NCI-H2227 treated with DMSO at 0.1 percent for 48 hours (cell line): ENCODE measurements at regions not wholly inside any gene's neighbourhood (a gene's known extent, or its start where the extent isn't known, plus 50 kb on each side); places are given as distances from the start of the nearest gene placed in this dataset.

ENCODE experiments used
- DNase-seq: peaks from one replicate; lab custom pipeline; 2025; lab: John Stamatoyannopoulos, UW

DNA sequence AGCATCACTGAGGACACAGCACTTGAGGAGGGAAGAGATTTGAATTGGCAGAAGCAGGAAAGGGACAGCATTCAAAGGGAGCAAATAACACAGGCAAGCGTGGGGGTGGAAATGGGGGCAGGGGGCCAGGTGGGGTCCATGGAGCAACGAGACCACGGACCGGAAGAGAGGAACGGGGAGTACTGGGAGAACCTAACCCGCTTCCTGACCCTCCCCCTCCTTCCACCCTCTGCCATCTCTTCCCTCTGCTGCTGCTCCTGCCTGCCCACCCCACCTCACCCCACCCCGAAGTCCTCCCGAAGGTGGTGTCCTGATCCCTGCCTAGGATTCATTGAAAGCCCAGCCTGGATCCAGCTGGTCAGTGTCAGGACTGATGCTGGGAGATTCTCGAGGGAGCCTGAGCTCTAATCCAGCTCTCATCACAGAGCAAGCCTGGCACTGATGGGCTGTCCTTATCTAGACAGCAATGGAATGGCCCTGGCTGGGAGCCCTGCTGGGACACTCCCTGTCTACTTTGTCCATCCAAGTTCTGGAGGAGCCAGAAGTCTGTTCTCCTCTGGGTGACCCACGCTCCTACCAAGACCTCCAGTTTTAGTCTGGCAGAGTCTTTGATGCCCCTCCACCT lies 105.0 kb downstream of the TRIM29 start:
- DNase-seq = no peak

DNA sequence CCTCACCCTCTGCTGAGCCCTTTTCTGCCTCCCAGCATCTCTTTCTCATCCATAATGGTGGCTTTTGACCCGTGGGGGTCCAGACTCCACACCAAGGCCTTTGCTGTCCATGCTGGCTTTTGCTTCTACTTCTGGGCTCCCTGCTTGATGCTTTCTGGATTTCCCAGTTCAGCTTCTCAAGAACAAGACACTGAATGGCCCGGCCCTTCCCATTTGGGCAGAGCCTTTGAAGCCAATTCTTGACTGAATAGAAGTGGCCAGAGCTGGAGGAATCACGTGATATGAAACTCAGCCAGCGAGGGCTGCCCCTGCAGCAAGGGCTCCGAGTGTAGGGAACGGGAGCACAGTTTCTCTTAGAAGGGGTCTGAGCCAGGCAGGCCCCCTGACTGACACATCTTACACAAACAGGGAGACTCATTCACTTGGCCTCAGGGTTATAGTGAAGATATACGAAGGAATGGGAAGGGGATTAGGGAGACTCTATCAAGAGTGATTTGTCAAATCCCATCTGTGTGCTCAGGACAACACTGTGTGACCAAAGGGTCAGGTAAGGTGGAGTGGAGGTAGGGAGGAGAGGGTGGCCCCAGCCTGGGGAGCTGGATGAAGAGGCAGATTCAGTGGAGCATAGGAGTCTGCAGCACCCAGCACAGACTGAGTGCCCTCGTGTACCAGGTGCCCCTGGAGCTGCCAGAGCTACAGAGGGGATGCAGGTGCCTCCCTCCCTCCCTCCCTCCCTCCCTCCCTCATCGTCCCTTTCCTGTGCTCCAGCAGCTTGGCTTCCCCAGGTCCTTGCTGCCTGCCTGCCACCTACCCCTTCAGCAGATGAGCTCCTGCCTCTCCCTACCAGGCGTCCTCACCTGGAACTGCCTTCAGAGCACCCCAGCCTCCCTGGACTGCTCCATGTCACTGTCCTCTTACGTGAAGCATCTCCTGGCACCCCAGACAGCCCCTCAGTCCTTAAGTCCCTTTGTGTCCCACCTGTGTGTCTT lies 106.0 kb downstream of the TRIM29 start:
- no peak for DNase-seq

GRCh38 chr11:120031156-120031555 lies 106.8 kb downstream of the TRIM29 start:
- DNase-seq = no peak

- no peak for DNase-seq
Observed at GRCh38 chr11:120030411-120030810, 107.5 kb downstream of the TRIM29 start.

- no peak for DNase-seq
Observed at GRCh38 chr11:120029321-120029720, 108.6 kb downstream of the TRIM29 start.

DNA sequence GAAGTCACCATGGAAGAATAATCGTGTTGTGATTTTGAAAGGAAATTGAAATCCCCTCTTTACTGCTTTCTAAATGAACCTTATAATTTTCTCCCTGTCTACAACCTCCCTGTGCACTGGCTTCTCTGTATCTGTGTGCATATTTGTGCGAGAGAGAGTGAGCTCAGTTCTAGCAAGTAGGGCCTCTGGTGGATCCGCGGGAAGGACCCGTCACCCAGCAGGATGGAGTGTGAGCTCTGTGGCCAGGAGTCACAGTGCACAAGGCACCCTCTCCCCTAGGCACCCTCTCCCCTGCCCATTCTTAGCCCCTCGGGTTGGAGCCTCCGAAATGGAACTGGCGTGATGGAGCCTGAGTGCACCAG lies 109.0 kb downstream of the TRIM29 start:
- DNase-seq = no peak

DNA sequence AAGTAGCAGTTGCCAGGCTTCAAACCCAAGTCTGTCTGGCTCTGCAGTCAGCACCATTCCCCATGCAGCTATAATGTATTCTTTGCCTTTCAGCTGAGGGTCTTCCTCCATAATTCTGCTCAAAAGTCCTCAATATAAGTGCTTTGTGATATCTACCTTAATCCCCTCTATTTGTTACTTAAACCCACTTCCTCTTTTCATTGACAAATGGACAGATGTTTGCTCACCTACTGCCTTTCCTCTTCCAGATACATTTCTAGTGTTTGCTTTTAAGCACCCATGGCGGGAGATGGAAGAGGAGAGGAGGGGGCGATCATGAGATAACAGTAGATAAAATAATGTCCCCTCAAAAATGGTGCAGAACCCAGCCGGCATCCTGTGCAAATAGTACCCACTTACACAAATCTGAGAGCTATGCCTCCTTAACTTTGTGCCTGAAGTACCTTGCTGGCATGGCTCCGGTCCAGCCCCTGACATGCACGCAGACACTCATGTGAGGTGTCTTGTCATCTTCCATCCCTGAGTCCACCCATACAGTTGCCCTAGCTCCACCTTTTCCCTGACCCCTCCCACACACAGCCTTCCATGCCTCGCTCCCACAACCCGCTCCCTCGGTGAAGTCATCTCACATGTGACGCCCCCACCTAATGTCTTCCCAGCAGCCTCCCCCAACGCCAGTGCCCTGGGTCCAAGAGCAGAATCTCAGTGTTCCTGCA lies 109.6 kb downstream of the TRIM29 start:
- no peak for DNase-seq

- no peak for DNase-seq
Observed at GRCh38 chr11:120027546-120028180, 110.2 kb downstream of the TRIM29 start.

DNA sequence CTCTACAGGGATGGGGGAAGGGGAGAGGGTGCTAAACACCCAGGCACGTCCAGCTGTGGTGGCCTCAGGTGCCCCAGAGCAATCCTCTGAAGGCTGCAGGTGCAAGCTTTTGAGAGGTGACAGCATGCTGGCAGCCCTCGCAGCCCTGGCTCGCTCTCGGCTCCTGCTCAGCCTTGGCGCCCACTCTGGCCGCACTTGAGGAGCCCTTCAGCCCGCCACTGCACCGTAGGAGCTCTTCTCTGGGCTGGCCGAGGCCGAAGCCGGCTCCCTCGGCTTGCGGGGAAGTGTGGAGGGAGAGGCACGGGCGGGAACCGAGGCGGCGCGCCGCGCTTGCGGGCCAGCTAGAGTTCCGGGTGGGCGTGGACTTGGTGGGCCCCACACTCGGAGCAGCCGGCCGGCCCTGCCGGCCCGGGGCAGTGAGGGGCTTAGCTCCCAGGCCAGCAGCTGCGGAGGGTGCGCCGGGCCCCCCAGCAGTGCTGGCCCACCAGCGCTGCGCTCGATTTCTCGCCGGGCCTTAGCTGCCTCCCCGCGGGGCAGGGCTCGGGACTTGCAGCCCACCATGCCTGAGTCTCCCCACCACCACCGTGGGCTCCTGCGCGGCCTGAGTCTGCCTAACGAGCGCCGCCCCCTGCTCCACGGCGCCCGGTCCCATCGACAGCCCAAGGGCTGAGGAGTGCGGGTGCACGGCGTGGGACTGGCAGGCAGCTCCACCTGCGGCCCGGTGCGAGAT lies 112.1 kb downstream of the TRIM29 start:
- no peak for DNase-seq

- no peak for DNase-seq
Observed at GRCh38 chr11:120024586-120024985, 113.3 kb downstream of the TRIM29 start.

DNA sequence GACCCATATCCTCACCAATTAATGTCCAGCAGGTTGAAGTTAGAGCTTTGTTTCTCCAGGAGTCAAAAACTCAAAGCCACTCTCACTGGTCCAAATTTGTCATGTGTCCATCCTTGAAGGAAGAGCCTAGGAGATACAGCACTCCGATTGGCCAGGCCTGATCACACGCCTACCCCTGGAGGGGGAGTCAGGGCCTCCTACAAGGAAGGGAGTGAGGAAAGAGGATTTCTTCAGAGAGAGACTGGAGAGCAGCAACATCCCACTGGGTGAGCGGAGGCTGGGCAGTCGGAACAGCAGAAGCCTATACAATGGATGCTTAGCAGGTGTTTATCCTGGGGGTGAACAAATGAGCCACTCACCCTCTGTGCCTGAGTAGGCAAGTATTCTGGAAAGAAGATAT lies 113.9 kb downstream of the TRIM29 start:
- DNase-seq = no peak

DNA sequence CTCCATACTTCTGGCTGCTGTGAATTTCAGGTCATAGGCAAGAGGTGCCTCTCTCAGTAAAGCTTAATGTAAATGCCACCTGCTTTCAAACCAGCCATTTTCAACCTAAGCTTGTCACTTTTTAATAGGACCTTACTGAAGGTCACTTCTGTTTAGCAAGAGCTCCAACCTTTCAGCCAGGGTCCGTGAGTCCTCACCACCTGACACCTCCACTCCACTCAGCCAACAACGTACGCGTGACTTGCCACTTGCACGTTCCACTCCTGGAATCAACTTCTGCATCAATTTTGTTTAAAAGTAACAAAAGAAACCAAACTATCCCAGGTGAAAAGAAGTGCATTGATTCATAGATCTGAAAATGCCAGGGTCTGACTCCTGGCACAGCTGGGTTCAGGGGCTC lies 114.4 kb downstream of the TRIM29 start:
- DNase-seq = no peak

DNA sequence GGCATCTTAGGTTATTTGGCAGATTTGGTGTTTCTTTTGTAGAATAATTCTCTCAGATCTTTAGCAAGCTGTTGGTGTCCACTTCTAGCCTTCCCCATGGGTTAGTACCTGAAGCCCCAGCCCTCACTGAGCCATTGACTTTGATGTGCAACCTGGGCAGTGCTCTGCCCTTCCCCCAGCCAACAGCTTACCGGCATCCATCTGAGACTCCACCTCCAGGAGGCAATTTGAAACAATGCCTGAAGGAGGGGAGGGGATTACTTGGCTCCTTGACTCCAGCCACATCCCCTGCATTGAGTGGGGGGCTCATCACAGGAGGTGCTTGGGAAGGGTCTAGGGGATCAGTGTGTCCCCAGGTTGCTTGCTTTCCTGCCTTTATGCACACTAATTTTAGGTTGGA lies 114.8 kb downstream of the TRIM29 start:
- no peak for DNase-seq

DNA sequence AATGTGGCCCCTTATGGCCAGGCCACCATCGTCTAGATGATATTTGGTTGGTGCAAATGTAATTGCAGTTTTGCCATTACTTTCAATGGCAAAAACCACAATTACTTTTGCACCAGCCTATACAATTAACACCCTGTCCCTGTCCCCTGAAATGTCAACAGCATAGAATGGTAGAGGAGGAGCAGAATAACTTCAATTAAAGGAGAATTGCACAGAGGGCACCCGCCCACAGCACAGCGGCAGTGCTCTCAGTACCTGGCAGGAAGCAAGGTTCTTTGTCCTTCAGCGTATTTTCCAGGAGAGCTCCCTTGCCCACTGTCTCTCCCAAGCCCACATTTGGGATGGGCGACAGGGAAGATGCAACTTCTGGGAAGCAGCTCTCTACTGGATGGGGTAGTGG lies 115.3 kb downstream of the TRIM29 start:
- no peak for DNase-seq

DNA sequence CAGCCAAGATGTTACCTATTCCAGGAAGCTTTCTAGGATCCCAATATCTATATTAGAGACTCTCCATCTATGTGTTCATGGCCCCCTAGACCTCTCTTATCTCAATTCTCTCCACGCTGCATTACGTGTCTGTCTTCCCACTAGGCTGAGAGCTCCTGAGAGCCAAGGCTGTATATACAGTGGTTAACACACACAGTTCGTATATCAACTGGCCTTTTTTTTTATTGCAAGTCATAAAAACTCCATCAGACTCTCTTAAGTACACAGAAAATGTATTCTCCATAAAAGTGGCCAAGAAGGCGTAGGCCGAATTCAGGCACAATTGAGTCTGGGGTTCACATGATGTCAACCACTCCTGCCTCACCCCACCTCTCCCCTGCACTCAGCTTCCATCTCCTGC lies 115.9 kb downstream of the TRIM29 start:
- DNase-seq = no peak

GRCh38 chr11:120021391-120021953 lies 116.4 kb downstream of the TRIM29 start:
- no peak for DNase-seq

DNA sequence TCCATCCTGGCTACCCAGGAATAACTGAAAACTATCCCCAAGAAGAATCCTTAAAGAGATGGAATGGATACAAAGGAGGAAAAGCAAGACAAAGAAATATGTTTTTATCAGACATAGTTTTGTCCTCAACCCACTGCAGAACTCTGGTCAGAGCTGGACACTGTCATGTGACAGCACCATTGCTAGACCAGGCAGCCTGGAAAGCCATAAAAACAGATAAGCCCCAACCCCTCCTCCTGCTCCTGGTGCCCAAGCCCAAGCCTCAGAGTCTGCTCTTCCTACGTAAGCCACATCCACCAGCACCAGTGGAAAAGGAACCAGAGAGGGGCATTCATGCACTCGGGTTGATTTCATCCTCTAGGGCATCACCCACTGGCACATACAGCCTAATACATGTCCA lies 116.9 kb downstream of the TRIM29 start:
- no peak for DNase-seq

DNA sequence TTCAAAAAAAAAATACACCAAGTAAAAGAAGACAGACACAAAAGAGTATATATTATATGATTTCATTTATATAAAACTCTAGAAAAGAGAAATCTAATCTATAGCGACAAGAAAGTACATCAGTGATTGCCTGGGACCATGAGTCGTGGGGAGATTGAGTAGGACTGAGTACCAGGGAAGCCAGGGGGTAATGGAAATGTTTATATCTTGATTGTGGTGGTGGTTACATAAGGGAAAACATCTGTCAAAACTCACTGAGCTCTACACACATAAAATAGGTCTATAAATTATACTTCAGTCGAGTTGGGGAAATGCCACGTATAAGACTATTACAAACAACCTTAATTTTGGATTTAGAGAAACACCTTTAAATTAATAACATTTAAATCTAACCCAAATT lies 117.4 kb downstream of the TRIM29 start:
- DNase-seq = no peak

GRCh38 chr11:120019191-120019590 lies 118.7 kb downstream of the TRIM29 start:
- DNase-seq = no peak

- DNase-seq = no peak
Observed at GRCh38 chr11:120017582-120018150, 120.2 kb downstream of the TRIM29 start.
